HG03103 (cell line): ENCODE measurements at regions not wholly inside any gene's neighbourhood (a gene's known extent, or its start where the extent isn't known, plus 50 kb on each side); places are given as distances from the start of the nearest gene placed in this dataset.

Source experiments
- ATAC-seq: cut with Tn5 transposase; IDR thresholded peaks from one replicate; pipeline ENCODE4 v1.9.1; 2021; ENCODE audit warnings: low read depth; ENCODE audit not compliant: unreplicated experiment

DNA sequence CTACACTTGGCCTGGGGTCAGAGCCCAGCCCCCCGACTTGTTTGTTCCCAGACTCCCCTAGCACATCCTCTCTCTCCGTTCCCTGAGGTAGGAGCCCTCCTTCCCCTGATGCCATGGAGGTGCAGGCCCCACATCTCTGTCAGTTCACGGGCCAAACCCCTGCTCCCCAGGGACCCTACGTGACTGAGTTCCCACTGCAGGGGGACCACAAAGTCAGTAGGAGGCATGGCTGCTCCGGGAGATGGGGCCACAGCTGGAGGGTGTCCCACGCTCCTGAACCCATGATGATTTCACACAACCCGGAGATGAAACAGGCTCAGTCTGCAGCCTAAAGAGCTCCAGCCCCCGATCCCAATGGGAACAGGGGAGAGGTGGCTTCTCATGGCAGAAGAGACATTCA lies 272.2 kb downstream of the NPHP4 start:
- no peak for ATAC-seq

DNA sequence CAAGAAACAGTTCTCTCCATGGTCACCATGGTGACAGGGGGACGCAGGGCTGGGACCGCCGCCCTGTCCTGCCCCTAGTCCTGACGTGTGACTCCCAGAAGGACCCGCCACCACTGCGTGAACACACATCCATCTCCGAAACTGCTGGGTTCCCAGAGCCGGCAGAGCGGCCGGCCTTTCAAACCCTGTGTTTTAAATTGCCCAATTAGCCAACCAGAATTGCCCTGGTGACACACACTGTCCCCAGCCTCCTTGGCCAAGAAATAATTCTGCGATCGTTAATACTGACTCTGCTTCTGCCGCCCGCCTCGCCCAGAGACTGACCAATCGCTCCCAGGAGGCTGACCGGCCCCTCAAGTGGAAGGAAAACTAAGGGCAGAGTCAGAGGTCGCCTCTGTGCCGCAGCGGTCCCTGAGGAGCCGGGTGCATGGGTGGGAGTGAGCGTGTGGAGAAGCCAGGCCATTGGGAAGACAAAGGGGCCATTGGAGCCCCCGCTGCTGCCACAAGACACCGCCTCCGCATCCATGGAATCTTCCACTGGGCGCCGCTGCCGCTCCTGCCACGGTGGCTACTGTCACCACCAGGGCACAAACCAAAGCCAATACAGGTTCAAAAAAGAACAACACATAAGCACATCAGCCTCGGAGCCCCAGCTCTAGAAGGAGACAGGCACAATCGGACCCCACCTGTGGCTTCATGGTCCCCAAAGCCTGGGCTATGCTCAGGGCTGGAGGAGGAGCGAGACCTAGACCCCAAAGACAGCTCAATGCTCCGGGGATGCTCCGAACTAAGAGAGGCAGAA lies 273.2 kb downstream of the NPHP4 start:
- no peak for ATAC-seq

DNA sequence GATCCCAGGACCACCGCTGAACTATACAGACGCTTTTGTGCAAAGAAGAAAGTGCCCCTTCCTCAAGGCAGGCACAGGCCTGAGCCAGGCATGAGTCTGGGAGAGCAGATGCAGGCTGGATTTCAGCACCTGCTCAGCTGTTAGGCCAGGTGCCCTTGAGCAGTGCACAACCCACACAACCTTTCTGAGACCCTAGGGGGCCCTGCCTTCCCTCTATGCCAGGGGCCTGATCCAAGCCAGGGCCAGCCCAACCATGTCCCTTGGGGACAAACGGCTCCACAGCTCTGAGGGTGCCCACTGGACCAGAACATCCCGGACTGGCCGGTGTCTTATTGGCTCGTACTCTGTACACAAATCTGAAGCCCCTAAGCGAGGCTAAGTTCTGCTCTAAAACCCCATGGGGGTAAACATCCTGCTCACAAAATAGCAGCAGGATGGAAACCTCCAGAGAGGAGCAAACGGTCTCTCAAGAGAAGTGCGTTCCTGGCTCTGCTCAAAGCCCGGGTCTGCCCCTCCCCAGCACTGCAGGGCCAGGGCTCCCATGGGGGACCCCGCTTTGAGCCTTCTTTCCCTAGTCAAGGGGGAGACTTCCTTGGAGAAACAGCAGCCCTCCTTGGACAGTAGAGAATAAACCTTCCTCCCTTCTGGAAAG lies 275.1 kb downstream of the NPHP4 start:
- no peak for ATAC-seq

- ATAC-seq = no peak
Observed at GRCh38 chr1:5716126-5716525, 276.1 kb downstream of the NPHP4 start.

- ATAC-seq = no peak
Observed at GRCh38 chr1:5713101-5714010, 278.9 kb downstream of the NPHP4 start.

DNA sequence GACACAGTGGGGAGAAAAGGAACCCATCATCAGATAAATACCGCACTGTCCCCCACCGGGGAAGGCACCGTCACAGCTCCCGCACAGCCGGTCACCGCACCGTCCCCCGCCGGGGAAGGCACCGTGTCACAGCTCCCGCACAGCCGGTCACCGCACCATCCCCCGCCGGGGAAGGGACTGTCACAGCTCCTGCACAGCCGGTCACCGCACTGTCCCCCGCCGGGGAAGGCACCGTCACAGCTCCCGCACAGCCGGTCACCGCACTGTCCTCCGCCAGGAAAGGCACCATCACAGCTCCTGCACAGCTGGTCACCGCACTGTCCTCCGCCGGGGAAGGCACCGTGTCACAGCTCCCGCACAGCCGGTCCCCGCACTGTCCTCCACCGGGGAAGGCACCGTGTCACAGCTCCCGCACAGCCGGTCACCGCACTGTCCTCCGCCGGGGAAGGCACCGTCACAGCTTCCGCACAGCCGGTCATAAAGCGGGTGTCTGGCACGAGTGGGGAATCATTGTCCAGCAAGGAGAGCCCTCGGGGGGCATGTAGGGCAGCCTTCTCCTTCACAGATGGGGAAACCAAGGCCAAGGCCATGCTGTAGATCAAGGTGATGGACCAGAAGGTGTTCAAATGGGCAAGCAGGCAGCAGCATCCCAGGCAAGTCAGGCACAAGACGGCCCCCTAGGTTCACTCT lies 280.1 kb downstream of the NPHP4 start:
- ATAC-seq = no peak

GRCh38 chr1:5711079-5711478 lies 281.1 kb downstream of the NPHP4 start:
- no peak for ATAC-seq

DNA sequence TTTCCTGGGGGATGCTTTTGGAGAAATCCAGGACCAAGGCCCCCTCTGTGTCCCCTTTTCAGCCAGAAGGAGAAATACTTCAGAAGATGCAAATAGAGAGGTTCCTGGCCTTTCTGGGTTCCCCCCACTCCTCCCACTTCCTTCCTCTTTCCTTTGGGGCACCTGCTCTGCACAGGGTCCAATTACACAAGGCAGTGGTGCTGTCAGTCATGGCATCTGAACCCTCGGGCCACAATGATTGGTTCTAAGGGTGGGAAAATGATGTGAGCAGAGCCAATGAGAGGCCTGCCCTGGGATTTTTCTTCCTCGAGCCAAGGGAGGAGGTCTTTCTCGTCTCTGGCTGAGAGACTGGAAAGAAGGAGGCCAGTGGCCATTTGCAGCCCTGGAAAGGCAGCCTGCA lies 282.2 kb downstream of the NPHP4 start:
- ATAC-seq = no peak

DNA sequence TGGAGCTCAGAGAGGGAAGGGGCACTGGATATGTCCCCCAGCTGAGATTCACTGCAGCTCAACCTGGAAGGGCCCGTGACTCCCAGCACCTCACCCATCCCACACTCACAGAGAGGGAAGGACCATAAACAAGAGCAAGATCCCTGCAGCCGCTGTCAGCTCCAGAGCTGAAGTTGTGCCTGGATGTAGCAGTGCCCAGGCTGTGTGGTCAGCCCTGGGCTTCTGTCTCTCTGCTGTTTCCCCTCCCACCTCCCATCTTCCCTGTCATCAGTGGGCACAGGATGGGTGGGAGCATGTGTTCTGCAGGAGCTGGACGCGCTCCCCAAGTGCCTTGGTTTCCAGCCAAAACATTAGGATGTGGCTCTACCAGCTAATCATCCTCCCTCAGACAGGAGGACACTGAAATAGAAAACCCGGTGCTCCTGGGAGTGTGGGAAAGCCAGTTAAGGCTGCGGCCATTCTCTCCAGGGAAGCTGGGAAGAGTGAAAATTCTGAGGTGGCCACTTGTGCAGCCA lies 282.7 kb downstream of the NPHP4 start:
- ATAC-seq = no peak

DNA sequence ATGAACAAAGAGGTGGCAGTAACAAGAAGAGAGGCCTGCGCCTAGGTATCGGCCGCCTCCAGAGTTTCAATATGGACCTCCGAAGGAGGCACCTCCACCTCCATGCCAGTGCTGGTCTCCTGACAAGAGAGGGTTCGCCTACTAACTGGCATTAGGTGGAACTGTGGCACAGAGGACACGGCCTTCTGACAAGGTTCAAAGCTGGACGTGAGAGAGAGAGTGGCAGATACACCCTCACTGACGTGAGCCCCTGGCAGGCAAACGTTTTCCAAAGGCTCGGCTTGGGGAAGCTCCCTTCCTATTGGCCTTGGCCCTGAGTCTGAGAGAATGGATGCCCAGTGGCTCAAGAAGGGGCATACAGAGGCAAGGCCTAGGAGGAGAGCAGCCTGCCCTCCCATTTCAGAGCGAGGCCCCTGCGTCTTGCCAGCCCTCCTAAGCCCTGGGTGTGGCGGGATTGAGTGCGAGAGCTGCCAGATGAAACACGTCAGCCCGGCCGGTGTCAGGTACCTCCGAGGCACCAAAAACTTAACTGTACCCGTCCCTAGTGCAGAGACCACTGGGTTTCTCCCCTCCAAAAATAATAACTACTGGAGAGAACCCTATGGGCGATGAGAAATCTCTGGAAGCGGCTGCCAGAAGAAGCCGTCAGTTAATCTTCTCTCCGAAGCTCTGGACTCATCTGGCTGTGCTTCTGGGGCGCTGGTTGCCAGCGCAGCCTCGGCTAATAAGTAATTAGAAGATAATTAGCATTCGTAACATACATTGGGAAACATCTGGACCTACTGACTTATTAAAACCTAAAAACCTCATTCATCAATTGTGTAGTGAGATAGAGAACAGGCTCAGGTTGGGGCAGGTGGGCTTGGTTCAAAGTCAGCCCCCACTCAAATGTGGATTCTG lies 283.6 kb downstream of the NPHP4 start:
- ATAC-seq = no peak

- ATAC-seq = no peak
Observed at GRCh38 chr1:5707566-5708345, 284.5 kb downstream of the NPHP4 start.

DNA sequence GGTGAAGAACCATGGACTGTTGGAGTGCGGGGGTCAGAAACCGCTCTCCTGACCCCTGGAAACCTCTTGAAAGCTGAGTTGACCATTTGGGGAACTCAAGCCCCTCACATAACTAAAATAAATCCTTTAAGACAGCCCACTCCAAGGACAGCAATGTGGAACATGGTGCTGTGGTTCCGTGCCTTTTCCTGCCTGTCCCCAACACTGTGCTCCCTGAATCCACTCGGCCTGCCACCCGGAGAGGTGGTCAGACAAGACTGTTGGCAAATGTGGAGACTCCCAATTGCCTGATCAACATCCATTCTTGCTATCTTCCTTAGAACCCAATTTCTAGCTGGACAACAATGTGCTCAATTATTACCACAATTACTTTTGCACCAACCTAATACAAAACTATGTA lies 286.0 kb downstream of the NPHP4 start:
- ATAC-seq = no peak

GRCh38 chr1:5705751-5706150 lies 286.5 kb downstream of the NPHP4 start:
- no peak for ATAC-seq

GRCh38 chr1:5704561-5705514 lies 287.4 kb downstream of the NPHP4 start:
- ATAC-seq = no peak

DNA sequence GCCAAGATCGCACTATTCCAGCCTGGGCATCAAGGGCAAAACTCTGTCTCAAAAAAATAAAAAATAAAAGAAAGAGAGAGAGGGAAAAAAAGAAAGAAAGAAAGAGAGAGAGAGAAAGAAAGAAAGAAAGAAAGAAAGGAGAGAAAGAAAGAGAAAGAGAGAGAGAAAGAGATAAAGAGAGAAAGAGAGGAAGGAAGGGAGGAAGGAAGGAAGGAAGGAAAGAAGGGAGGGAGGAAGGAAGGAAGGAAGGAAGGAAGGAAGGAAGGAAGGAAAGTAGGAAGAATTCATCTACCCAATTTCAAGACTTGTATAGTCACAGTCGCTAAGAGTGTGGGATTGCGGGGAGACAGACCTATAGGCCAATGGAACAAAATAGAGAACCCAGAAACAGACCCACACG lies 290.6 kb downstream of the NPHP4 start:
- ATAC-seq = no peak

- no peak for ATAC-seq
Observed at GRCh38 chr1:5693568-5693967, 298.7 kb downstream of the NPHP4 start.

DNA sequence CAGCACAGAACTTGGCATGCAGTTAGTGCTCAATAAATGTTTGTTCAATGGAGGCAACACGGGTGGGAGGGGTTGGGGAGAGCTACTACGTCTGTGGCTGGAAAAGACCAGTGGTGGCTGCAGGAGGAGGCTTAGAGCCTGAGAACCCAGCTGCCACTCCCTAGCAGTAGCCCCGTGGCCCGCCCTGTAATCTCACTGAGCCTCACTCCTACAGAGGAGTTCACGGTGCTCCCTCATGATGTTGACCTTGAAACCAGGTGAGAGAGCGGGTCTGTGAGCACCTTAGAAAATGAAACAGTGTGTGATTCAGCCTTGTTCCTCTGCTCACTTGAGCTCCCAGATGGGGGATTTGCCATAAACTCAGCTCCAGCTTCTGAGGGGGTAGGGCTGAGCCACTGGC lies 299.6 kb downstream of the NPHP4 start:
- no peak for ATAC-seq
